ENCODE measurements at regions not wholly inside any gene's neighbourhood (a gene's known extent, or its start where the extent isn't known, plus 50 kb on each side); places are given as distances from the start of the nearest gene placed in this dataset.

GRCh38 chr4:11194431-11194830 lies 234.3 kb downstream of the HS3ST1 start:
- H3K27ac ChIP-seq, result no peak overlapping the region
- TF ChIP-seq CTCF (conservative IDR thresholded peaks at IDR 0.05) (no peak), ZFX (IDR thresholded peaks at IDR 0.05) (no peak)

GRCh38 chr4:11189756-11190155 lies 238.9 kb downstream of the HS3ST1 start:
- no peak for TF ChIP-seq ZFX (IDR thresholded peaks at IDR 0.05)
- no peak overlapping the region for H3K27ac ChIP-seq

GRCh38 chr4:11183356-11183740 lies 245.3 kb downstream of the HS3ST1 start:
- TF ChIP-seq ZFX (IDR thresholded peaks at IDR 0.05), result no peak
- TF ChIP-seq CTCF (conservative IDR thresholded peaks at IDR 0.05), result no peak
- H3K27ac ChIP-seq, result no peak overlapping the region

- no peak overlapping the region for H3K27ac ChIP-seq
- no peak for TF ChIP-seq ZFX (IDR thresholded peaks at IDR 0.05)
- no peak for TF ChIP-seq CTCF (conservative IDR thresholded peaks at IDR 0.05)
These were observed 245.9 kb downstream of the HS3ST1 start for GRCh38 chr4:11182586-11183355.

- no peak overlapping the region for H3K27ac ChIP-seq
- TF ChIP-seq CTCF (conservative IDR thresholded peaks at IDR 0.05) (no peak), ZFX (IDR thresholded peaks at IDR 0.05) (no peak)
These were observed 246.7 kb downstream of the HS3ST1 start for GRCh38 chr4:11182031-11182430.

- no peak for TF ChIP-seq CTCF (conservative IDR thresholded peaks at IDR 0.05)
- no peak for TF ChIP-seq ZFX (IDR thresholded peaks at IDR 0.05)
- H3K27ac ChIP-seq, result no peak overlapping the region
These were observed 248.9 kb downstream of the HS3ST1 start for GRCh38 chr4:11179796-11180195.

- TF ChIP-seq ZFX (IDR thresholded peaks at IDR 0.05) (no peak), CTCF (conservative IDR thresholded peaks at IDR 0.05) (no peak)
- no peak overlapping the region for H3K27ac ChIP-seq
These were observed 250.3 kb downstream of the HS3ST1 start for GRCh38 chr4:11178433-11178832.

GRCh38 chr4:11175374-11175773 lies 253.3 kb downstream of the HS3ST1 start:
- no peak overlapping the region for H3K27ac ChIP-seq
- no peak for TF ChIP-seq ZFX (IDR thresholded peaks at IDR 0.05)
- TF ChIP-seq CTCF (conservative IDR thresholded peaks at IDR 0.05), result no peak
